ENCODE measurements at regions not wholly inside any gene's neighbourhood (a gene's known extent, or its start where the extent isn't known, plus 50 kb on each side); places are given as distances from the start of the nearest gene placed in this dataset.

- WGBS: 97% methylated on average over 16 of the region's 16 CpGs
- H3K9me3 ChIP-seq (ENCODE audit: control insufficient read depth in 2 of 2, insufficient read depth in 1 of 2, low read length in 1 of 2): peaks cover 0 to 10% of the 10 kb centered on the region in 2 donors
- no peak overlapping the region for H3K4me3 ChIP-seq (ENCODE audit: low read length in 2 of 2)
- H3K36me3 ChIP-seq (ENCODE audit: control insufficient read depth in 2 of 2, insufficient read depth in 2 of 2, low read length in 1 of 2): no peaks in the 10 kb centered on the region
- peak overlapping the region in 1 of 2 donors; percentile 80 for H3K27ac ChIP-seq (ENCODE audit: low read depth in 1 of 2, low read length in 1 of 2)
- DNase-seq (ENCODE audit: low read depth in 6 of 9, low spot score in 9 of 9): no peak
- peaks cover 0 to 20% of the 10 kb centered on the region in 2 donors for H3K4me1 ChIP-seq (ENCODE audit: control insufficient read depth in 2 of 2, insufficient read depth in 2 of 2, low read length in 2 of 2)
- peaks cover 0 to 24% of the 10 kb centered on the region in 2 donors for H3K27me3 ChIP-seq (ENCODE audit: control insufficient read depth in 2 of 2, insufficient read depth in 1 of 2, low read length in 1 of 2)
Measured at GRCh38 chr9:96047116-96047639, 171.7 kb downstream of the ERCC6L2 start.

DNA sequence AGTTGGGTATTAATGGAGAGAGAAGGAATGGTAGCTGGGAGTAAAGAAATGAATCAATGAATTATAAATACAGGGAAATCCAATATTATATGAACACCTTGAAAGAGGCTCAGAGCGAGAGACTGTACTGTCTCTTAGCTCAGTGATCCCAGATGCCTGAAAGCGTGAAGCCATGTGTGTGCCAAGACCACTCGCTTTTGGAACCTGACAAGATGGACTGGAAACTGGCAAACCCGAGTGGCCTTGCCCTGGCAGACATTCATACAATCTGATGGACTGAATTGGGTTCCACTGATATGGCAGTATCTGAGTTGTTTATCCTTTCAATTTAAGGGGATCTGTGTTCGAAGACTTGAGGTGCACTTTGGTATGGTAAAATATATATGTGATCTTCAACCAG is 170.3 kb downstream of the ERCC6L2 start:
- peaks cover 0 to 20% of the 10 kb centered on the region in 2 donors for H3K4me1 ChIP-seq (ENCODE audit: control insufficient read depth in 2 of 2, insufficient read depth in 2 of 2, low read length in 2 of 2)
- no peak overlapping the region for H3K27ac ChIP-seq (ENCODE audit: low read depth in 1 of 2, low read length in 1 of 2)
- no peak overlapping the region for H3K4me3 ChIP-seq (ENCODE audit: low read length in 2 of 2)
- 96% methylated on average over 5 of the region's 5 CpGs for WGBS
- no peak for DNase-seq (ENCODE audit: low read depth in 6 of 9, low spot score in 9 of 9)
- H3K9me3 ChIP-seq (ENCODE audit: control insufficient read depth in 2 of 2, insufficient read depth in 1 of 2, low read length in 1 of 2): peaks cover 0 to 8% of the 10 kb centered on the region in 2 donors
- peaks cover 0 to 24% of the 10 kb centered on the region in 2 donors for H3K27me3 ChIP-seq (ENCODE audit: control insufficient read depth in 2 of 2, insufficient read depth in 1 of 2, low read length in 1 of 2)
- H3K36me3 ChIP-seq (ENCODE audit: control insufficient read depth in 2 of 2, insufficient read depth in 2 of 2, low read length in 1 of 2): no peaks in the 10 kb centered on the region

GRCh38 chr9:96044401-96044800 is 168.9 kb downstream of the ERCC6L2 start:
- Histone ChIP-seq H3K4me3 (ENCODE audit: low read length in 2 of 2) (no peak overlapping the region), H3K27me3 (ENCODE audit: control insufficient read depth in 2 of 2, insufficient read depth in 1 of 2, low read length in 1 of 2) (peaks cover 0 to 24% of the 10 kb centered on the region in 2 donors), H3K9me3 (ENCODE audit: control insufficient read depth in 2 of 2, insufficient read depth in 1 of 2, low read length in 1 of 2) (peaks cover 0 to 4% of the 10 kb centered on the region in 2 donors), H3K36me3 (ENCODE audit: control insufficient read depth in 2 of 2, insufficient read depth in 2 of 2, low read length in 1 of 2) (no peaks in the 10 kb centered on the region), H3K4me1 (ENCODE audit: control insufficient read depth in 2 of 2, insufficient read depth in 2 of 2, low read length in 2 of 2) (peaks cover 0 to 20% of the 10 kb centered on the region in 2 donors), H3K27ac (ENCODE audit: low read depth in 1 of 2, low read length in 1 of 2) (no peak overlapping the region)
- no peak for DNase-seq (ENCODE audit: low read depth in 6 of 9, low spot score in 9 of 9)
- WGBS: 98% methylated on average over 4 of the region's 4 CpGs

DNA sequence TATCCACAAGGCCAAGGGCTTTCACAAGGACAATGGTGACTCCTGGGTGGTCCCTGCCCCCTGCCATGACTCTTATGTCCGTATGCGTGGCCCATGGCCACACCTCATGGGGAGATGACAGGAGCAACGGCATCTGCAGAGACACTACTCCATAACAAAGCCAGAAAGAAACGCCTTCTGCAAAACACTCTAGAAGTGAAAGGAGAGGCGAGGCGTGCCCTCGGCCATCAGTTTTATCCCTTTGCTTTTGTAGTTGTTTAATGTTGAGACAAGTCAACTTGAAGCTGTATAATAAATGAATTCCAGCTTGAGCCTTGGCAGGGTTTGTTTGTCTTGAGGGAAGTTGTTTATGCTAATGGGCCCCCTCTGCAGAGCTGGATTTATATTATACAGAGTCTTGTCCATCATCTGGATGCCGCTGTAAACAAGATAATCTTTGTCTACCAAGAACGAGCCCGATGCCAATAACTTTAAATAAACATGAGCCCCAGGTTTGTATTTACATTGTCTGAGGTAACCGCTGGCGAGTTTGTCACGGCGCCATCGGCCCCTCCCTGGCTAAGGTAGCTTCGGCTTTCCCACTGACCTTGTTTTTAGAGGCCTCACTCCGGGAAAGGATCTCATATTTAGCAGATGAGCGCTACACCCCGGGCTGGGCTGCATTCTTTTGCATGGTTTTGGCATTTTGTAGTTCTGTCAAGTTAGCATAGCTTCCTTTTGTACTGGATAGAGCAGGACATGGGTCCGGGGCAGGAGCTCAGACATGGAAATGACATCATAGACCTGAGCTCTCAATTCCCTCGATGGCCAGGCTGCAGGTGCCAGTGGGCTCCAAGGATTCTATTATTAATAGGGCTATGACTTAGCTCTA is 165.3 kb downstream of the ERCC6L2 start:
- no peaks in the 10 kb centered on the region for H3K27me3 ChIP-seq (ENCODE audit: control insufficient read depth in 2 of 2, insufficient read depth in 1 of 2, low read length in 1 of 2)
- peaks cover 0 to 22% of the 10 kb centered on the region in 2 donors for H3K9me3 ChIP-seq (ENCODE audit: control insufficient read depth in 2 of 2, insufficient read depth in 1 of 2, low read length in 1 of 2)
- no peak overlapping the region for H3K27ac ChIP-seq (ENCODE audit: low read depth in 1 of 2, low read length in 1 of 2)
- H3K4me3 ChIP-seq (ENCODE audit: low read length in 2 of 2): no peak overlapping the region
- no peak for DNase-seq (ENCODE audit: low read depth in 6 of 9, low spot score in 9 of 9)
- 83% methylated on average over 21 of the region's 21 CpGs for WGBS
- H3K36me3 ChIP-seq (ENCODE audit: control insufficient read depth in 2 of 2, insufficient read depth in 2 of 2, low read length in 1 of 2): no peaks in the 10 kb centered on the region
- H3K4me1 ChIP-seq (ENCODE audit: control insufficient read depth in 2 of 2, insufficient read depth in 2 of 2, low read length in 2 of 2): no peaks in the 10 kb centered on the region

GRCh38 chr9:96038914-96039313 is 163.4 kb downstream of the ERCC6L2 start:
- peak in 1 of 9 donors; percentile 36 for DNase-seq (ENCODE audit: low read depth in 6 of 9, low spot score in 9 of 9)

DNA sequence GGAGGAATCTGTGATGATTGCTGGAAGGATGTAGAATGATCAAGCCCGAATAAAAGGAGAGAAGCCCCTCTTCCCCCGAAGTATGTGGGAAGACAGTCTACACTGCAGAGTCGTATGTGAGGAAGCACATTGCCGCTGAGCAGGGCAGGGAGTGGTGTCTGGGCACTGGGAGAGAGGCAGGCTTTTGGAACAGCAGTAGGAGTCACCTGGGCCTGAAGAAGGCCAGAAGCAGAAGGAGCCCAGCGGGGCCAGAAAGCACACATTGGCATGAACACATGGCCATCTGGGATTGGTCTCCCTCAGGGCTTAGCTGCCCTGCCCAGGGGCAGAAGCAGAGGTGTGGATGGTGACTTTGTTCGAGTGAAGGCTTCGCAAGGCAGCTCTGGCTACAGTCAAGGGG is 162.8 kb downstream of the ERCC6L2 start:
- 96% methylated on average over 7 of the region's 7 CpGs for WGBS
- H3K9me3 ChIP-seq (ENCODE audit: control insufficient read depth in 2 of 2, insufficient read depth in 1 of 2, low read length in 1 of 2): peaks cover 0 to 31% of the 10 kb centered on the region in 2 donors
- no peaks in the 10 kb centered on the region for H3K36me3 ChIP-seq (ENCODE audit: control insufficient read depth in 2 of 2, insufficient read depth in 2 of 2, low read length in 1 of 2)
- no peak overlapping the region for H3K4me3 ChIP-seq (ENCODE audit: low read length in 2 of 2)
- no peak for DNase-seq (ENCODE audit: low read depth in 6 of 9, low spot score in 9 of 9)
- H3K4me1 ChIP-seq (ENCODE audit: control insufficient read depth in 2 of 2, insufficient read depth in 2 of 2, low read length in 2 of 2): no peaks in the 10 kb centered on the region
- no peak overlapping the region for H3K27ac ChIP-seq (ENCODE audit: low read depth in 1 of 2, low read length in 1 of 2)
- peaks cover 0 to 4% of the 10 kb centered on the region in 2 donors for H3K27me3 ChIP-seq (ENCODE audit: control insufficient read depth in 2 of 2, insufficient read depth in 1 of 2, low read length in 1 of 2)

More at GRCh38 chr9:96038914-96039313, 163.4 kb downstream of the ERCC6L2 start:
- no peaks in the 10 kb centered on the region for H3K36me3 ChIP-seq (ENCODE audit: control insufficient read depth in 2 of 2, insufficient read depth in 2 of 2, low read length in 1 of 2)
- H3K27ac ChIP-seq (ENCODE audit: low read depth in 1 of 2, low read length in 1 of 2): no peak overlapping the region
- WGBS: 75% methylated on average over 6 of the region's 6 CpGs
- no peaks in the 10 kb centered on the region for H3K4me1 ChIP-seq (ENCODE audit: control insufficient read depth in 2 of 2, insufficient read depth in 2 of 2, low read length in 2 of 2)
- H3K4me3 ChIP-seq (ENCODE audit: low read length in 2 of 2): no peak overlapping the region
- H3K9me3 ChIP-seq (ENCODE audit: control insufficient read depth in 2 of 2, insufficient read depth in 1 of 2, low read length in 1 of 2): peaks cover 0 to 31% of the 10 kb centered on the region in 2 donors
- peaks cover 0 to 4% of the 10 kb centered on the region in 2 donors for H3K27me3 ChIP-seq (ENCODE audit: control insufficient read depth in 2 of 2, insufficient read depth in 1 of 2, low read length in 1 of 2)

DNA sequence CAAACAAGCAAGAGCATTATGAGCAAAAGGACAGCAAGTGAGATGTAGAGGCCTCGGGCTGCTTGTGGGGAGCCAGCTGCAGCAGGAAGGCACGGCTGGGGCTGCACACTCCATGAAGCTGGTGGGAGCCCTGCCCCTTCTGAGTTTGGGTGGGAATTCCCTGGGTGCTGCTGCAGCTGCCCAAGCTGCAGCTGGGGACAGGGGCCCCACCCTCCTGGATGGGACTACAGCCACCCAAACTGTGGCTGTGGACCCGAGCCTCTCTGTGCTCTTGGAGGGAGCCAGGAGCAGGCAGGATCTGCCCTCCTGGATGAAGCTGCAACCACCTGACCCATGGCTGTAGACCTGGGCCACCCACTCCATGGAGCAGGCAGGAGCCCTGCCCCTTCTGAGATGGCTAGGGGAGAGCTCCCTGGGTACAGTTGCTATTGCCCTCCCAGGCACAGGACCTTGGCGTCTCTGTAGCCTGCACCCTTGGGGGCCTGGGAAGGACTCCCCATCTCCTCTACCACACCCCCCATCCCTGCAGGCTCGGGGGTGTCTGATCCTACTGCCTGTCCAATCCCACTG is 159.1 kb downstream of the ERCC6L2 start:
- no peak overlapping the region for H3K4me3 ChIP-seq (ENCODE audit: low read length in 2 of 2)
- WGBS: 92% methylated on average over 5 of the region's 5 CpGs
- no peak for DNase-seq (ENCODE audit: low read depth in 6 of 9, low spot score in 9 of 9)
- no peaks in the 10 kb centered on the region for H3K4me1 ChIP-seq (ENCODE audit: control insufficient read depth in 2 of 2, insufficient read depth in 2 of 2, low read length in 2 of 2)
- H3K36me3 ChIP-seq (ENCODE audit: control insufficient read depth in 2 of 2, insufficient read depth in 2 of 2, low read length in 1 of 2): no peaks in the 10 kb centered on the region
- H3K27me3 ChIP-seq (ENCODE audit: control insufficient read depth in 2 of 2, insufficient read depth in 1 of 2, low read length in 1 of 2): peaks cover 0 to 15% of the 10 kb centered on the region in 2 donors
- H3K9me3 ChIP-seq (ENCODE audit: control insufficient read depth in 2 of 2, insufficient read depth in 1 of 2, low read length in 1 of 2): peaks cover 0 to 31% of the 10 kb centered on the region in 2 donors
- H3K27ac ChIP-seq (ENCODE audit: low read depth in 1 of 2, low read length in 1 of 2): no peak overlapping the region

GRCh38 chr9:96033896-96034295 is 158.4 kb downstream of the ERCC6L2 start:
- H3K27ac ChIP-seq (ENCODE audit: low read depth in 1 of 2, low read length in 1 of 2): no peak overlapping the region
- H3K36me3 ChIP-seq (ENCODE audit: control insufficient read depth in 2 of 2, insufficient read depth in 2 of 2, low read length in 1 of 2): no peaks in the 10 kb centered on the region
- 93% methylated on average over 10 of the region's 10 CpGs for WGBS
- no peak for DNase-seq (ENCODE audit: low read depth in 6 of 9, low spot score in 9 of 9)
- peaks cover under 1 to 22% of the 10 kb centered on the region in 2 donors for H3K27me3 ChIP-seq (ENCODE audit: control insufficient read depth in 2 of 2, insufficient read depth in 1 of 2, low read length in 1 of 2)
- H3K9me3 ChIP-seq (ENCODE audit: control insufficient read depth in 2 of 2, insufficient read depth in 1 of 2, low read length in 1 of 2): peaks cover 0 to 28% of the 10 kb centered on the region in 2 donors
- no peak overlapping the region for H3K4me3 ChIP-seq (ENCODE audit: low read length in 2 of 2)
- no peaks in the 10 kb centered on the region for H3K4me1 ChIP-seq (ENCODE audit: control insufficient read depth in 2 of 2, insufficient read depth in 2 of 2, low read length in 2 of 2)

All from thymus (tissue), 11 donors.